Naive thymus-derived CD4-positive, alpha-beta T cell (primary cell): ENCODE measurements at regions not wholly inside any gene's neighbourhood (a gene's known extent, or its start where the extent isn't known, plus 50 kb on each side); places are given as distances from the start of the nearest gene placed in this dataset.

Experiments
- ATAC-seq: fragments of 150-1000 bp; cut with Tn5 transposase; 2 replicates; pipeline ENCODE4 v1.10.0; 2021; ENCODE audit warnings: mild to moderate bottlenecking, moderate library complexity
- CTCF ChIA-PET: fragments of 350-600 bp; sonication (Branson Sonifier 250); formaldehyde crosslinking; loops from one replicate; lab custom pipeline; 2021; ENCODE audit warnings: antibody characterized with exemption; lab: Charles Lee
- POLR2A ChIA-PET: fragments of 350-600 bp; sonication (Branson Sonifier 250); formaldehyde crosslinking; loops from one replicate; lab custom pipeline; 2021; ENCODE audit warnings: antibody characterized with exemption, inconsistent platforms; lab: Charles Lee
- DNase-seq, 9 donors: peaks; one replicate each; pipeline versions ENCODE4 v3.0.0 to v3.0.0-alpha.2; 2020 to 2022; ENCODE audit warnings: mixed read lengths in 1 of 9
- H3K27ac ChIP-seq: one replicate; pipeline ENCODE4 v1.7.0; 2013; ENCODE audit warnings: mild to moderate bottlenecking, low read depth, low read length, moderate library complexity
- H3K27me3 ChIP-seq, 2 donors: one replicate each; pipeline ENCODE4 v1.7.0; 2013; ENCODE audit warnings: low read length in 2 of 2, mild to moderate bottlenecking in 2 of 2, moderate library complexity in 2 of 2; ENCODE audit not compliant: control insufficient read depth in 2 of 2, insufficient read depth in 2 of 2
- H3K36me3 ChIP-seq, 3 experiments: 1 replicate in 2 of 3; 2 replicates in 1 of 3; pipeline ENCODE4 v1.7.0; 2013; ENCODE audit warnings: low read length in 3 of 3, mild to moderate bottlenecking in 3 of 3, moderate library complexity in 1 of 3; ENCODE audit not compliant: insufficient read depth in 3 of 3, control insufficient read depth in 2 of 3
- H3K4me1 ChIP-seq, 2 donors: one replicate each; pipeline ENCODE4 v1.7.0; 2013; ENCODE audit warnings: low read length in 2 of 2, mild to moderate bottlenecking in 2 of 2, moderate library complexity in 1 of 2; ENCODE audit not compliant: control insufficient read depth in 2 of 2, insufficient read depth in 2 of 2
- H3K4me3 ChIP-seq: 2 replicates; pipeline ENCODE4 v1.7.0; 2013; ENCODE audit warnings: mild to moderate bottlenecking, low read length
- H3K9me3 ChIP-seq, 3 experiments: 1 replicate in 2 of 3; 2 replicates in 1 of 3; pipeline ENCODE4 v1.7.0; 2013; ENCODE audit warnings: low read length in 3 of 3; ENCODE audit not compliant: control insufficient read depth in 2 of 3
- H3K27ac Mint-ChIP-seq, 9 donors: one replicate each; pipeline ENCODE4 v1.8.0; 2020 to 2022; ENCODE audit warnings: mixed read lengths in 9 of 9, mild to moderate bottlenecking in 8 of 9, moderate library complexity in 5 of 9, inconsistent platforms in 2 of 9
- H3K27me3 Mint-ChIP-seq, 5 donors: one replicate each; pipeline ENCODE4 v1.8.0; 2021 to 2022; ENCODE audit warnings: mixed read lengths in 5 of 5, mild to moderate bottlenecking in 1 of 5
- H3K36me3 Mint-ChIP-seq, 5 donors: one replicate each; pipeline ENCODE4 v1.8.0; 2020 to 2022; ENCODE audit warnings: mixed read lengths in 5 of 5, mild to moderate bottlenecking in 3 of 5, inconsistent platforms in 1 of 5
- H3K4me1 Mint-ChIP-seq, 7 donors: one replicate each; pipeline ENCODE4 v1.8.0; 2020 to 2022; ENCODE audit warnings: mixed read lengths in 7 of 7, mild to moderate bottlenecking in 3 of 7, inconsistent platforms in 1 of 7
- H3K4me3 Mint-ChIP-seq, 10 donors: one replicate each; pipeline ENCODE4 v1.8.0; 2020 to 2022; ENCODE audit warnings: mild to moderate bottlenecking in 10 of 10, mixed read lengths in 10 of 10, moderate library complexity in 6 of 10, inconsistent platforms in 2 of 10
- H3K9me3 Mint-ChIP-seq, 11 donors: one replicate each; pipeline ENCODE4 v1.8.0; 2020 to 2022; ENCODE audit warnings: mixed read lengths in 11 of 11, mild to moderate bottlenecking in 4 of 11, inconsistent platforms in 1 of 11, moderate library complexity in 1 of 11
- intact Hi-C, 2 donors: fragments of 100-400 bp; cut with micrococcal nuclease; formaldehyde crosslinking; loops; one replicate each; pipeline ENCODE4 v1.15.1; 2023

DNA sequence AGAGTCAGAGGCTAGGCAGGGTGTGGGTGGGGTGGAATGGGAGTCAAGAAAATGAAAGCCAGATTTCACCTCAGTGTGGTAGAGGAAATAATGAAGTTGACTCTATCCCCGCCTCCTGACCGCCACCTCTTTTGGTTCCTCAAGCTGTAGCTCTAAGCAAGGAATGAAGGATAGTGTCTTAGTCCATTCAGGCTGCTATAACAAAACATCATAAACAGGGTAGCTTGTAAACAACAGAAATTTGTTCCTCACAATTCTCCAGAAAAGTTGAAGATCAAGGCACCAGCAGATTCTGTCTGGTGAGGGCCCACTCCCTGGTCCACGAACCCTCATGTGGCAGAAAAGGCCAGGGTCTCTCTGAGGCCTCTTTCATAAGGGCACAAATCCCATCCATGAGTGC lies 109.1 kb upstream of the AMN1 start:
- H3K9me3 Mint-ChIP-seq: peaks cover 0 to 45% (median 18%) of the 10 kb centered on the region in 11 donors
- Histone ChIP-seq H3K36me3 (no peaks in the 10 kb centered on the region), H3K27ac (no peak overlapping the region), H3K4me3 (no peak overlapping the region), H3K9me3 (no peaks in the 10 kb centered on the region), H3K4me1 (peaks cover 5 to 6% of the 10 kb centered on the region in 2 donors), H3K27me3 (no peaks in the 10 kb centered on the region)
- intact Hi-C loops: no loop called here
- H3K4me1 Mint-ChIP-seq: peaks cover 6 to 35% (median 21%) of the 10 kb centered on the region in 7 donors
- H3K27me3 Mint-ChIP-seq: no peaks in the 10 kb centered on the region
- H3K27ac Mint-ChIP-seq: peak overlapping the region in 1 of 9 donors; percentile 25
- H3K36me3 Mint-ChIP-seq: peaks cover 0 to 30% (median 3%) of the 10 kb centered on the region in 5 donors
- ChIA-PET POLR2A (no interaction called here), CTCF (interaction anchor here (0.8 to 1.0 kb wide), 2 partner anchors 17 to 475 kb away, joined by 3 read pairs; no protein-coding TSS in a partner anchor)
- H3K4me3 Mint-ChIP-seq: peak overlapping the region in 1 of 10 donors; percentile 12
- no peak for DNase-seq
- no peak for ATAC-seq

DNA sequence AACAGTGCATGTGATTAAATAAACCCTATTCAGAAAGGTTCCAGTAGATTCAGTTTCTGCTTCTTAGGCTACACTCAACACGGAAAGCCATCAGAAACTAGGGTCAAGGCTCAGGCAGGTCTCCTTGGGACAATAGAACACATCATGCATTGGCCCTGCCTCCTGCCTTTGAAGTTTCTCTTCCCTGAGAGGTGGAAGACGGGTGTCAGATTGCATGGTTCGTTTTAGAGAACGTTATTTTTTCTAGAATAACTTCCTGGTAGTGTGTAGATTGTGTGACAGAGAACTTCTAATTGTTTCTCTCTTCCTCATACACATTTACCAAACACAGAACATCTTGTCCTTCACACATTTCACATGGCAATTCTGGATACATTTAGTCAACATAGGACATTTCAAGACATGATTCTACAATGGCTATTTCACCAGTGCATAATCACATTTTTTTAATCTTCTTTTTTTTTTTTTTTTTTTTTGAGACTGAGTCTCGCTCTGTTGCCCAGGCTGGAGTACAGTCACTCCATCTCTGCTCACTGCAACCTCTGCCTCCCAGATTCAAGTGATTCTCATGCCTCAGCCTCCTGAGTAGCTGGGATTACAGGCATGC lies 106.6 kb upstream of the AMN1 start:
- Histone ChIP-seq H3K36me3 (no peaks in the 10 kb centered on the region), H3K27ac (no peak overlapping the region), H3K27me3 (no peaks in the 10 kb centered on the region), H3K4me3 (no peak overlapping the region), H3K9me3 (peaks cover 0 to 7% (median 0%) of the 10 kb centered on the region in 3 experiments), H3K4me1 (peaks cover 23% of the 10 kb centered on the region in 2 donors)
- Mint-ChIP-seq H3K4me1 (peaks cover 19 to 46% (median 42%) of the 10 kb centered on the region in 7 donors), H3K27ac (peak overlapping the region in 1 of 9 donors; percentile 55), H3K27me3 (no peaks in the 10 kb centered on the region), H3K4me3 (no peak overlapping the region), H3K36me3 (peaks cover 3 to 47% (median 7%) of the 10 kb centered on the region in 5 donors), H3K9me3 (peaks cover 7 to 64% (median 26%) of the 10 kb centered on the region in 11 donors)
- intact Hi-C loops: no loop called here
- ATAC-seq (no peak), DNase-seq (no peak)
- CTCF ChIA-PET: no interaction called here
- POLR2A ChIA-PET: interaction anchor here (1.5 kb wide), 1 partner anchor 38 kb away, joined by 3 read pairs; no protein-coding TSS in a partner anchor

DNA sequence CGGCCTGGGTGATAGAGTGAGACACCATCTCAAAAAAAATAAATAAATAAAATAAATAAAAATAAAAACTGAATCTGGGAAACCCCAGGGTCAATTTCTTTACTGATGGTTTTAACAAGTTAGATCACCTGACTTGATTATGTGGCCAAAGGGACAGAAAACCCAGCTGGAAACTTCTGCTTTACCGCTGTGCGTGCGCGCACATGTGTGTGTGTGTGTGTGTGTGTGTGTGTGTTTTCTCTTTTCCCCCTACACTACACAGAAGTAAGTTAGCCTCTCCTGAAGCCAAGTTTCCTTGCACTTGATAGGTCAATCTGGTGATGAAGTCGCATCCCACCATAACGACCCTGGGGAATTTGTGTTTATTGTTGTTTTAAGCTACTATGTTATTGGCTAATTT lies 105.3 kb upstream of the AMN1 start:
- ATAC-seq: no peak
- Histone ChIP-seq H3K36me3 (no peaks in the 10 kb centered on the region), H3K4me1 (peaks cover 23% of the 10 kb centered on the region in 2 donors), H3K27ac (no peak overlapping the region), H3K27me3 (no peaks in the 10 kb centered on the region), H3K9me3 (peaks cover 0 to 7% (median 0%) of the 10 kb centered on the region in 3 experiments), H3K4me3 (no peak overlapping the region)
- Mint-ChIP-seq H3K27me3 (no peaks in the 10 kb centered on the region), H3K4me3 (no peak overlapping the region), H3K36me3 (peaks cover 3 to 53% (median 7%) of the 10 kb centered on the region in 5 donors), H3K27ac (no peak overlapping the region), H3K4me1 (peaks cover 20 to 55% (median 49%) of the 10 kb centered on the region in 7 donors), H3K9me3 (peaks cover 7 to 76% (median 31%) of the 10 kb centered on the region in 11 donors)
- intact Hi-C loops: loop anchor here in 1 of 2 donors (5.0 kb wide), 1 partner anchor 37 kb away; no protein-coding TSS in a partner anchor
- ChIA-PET CTCF (no interaction called here), POLR2A (interaction anchor here (0.7 kb wide), 2 partner anchors 9 to 131 kb away, joined by 3 read pairs; no protein-coding TSS in a partner anchor)
- no peak for DNase-seq

DNA sequence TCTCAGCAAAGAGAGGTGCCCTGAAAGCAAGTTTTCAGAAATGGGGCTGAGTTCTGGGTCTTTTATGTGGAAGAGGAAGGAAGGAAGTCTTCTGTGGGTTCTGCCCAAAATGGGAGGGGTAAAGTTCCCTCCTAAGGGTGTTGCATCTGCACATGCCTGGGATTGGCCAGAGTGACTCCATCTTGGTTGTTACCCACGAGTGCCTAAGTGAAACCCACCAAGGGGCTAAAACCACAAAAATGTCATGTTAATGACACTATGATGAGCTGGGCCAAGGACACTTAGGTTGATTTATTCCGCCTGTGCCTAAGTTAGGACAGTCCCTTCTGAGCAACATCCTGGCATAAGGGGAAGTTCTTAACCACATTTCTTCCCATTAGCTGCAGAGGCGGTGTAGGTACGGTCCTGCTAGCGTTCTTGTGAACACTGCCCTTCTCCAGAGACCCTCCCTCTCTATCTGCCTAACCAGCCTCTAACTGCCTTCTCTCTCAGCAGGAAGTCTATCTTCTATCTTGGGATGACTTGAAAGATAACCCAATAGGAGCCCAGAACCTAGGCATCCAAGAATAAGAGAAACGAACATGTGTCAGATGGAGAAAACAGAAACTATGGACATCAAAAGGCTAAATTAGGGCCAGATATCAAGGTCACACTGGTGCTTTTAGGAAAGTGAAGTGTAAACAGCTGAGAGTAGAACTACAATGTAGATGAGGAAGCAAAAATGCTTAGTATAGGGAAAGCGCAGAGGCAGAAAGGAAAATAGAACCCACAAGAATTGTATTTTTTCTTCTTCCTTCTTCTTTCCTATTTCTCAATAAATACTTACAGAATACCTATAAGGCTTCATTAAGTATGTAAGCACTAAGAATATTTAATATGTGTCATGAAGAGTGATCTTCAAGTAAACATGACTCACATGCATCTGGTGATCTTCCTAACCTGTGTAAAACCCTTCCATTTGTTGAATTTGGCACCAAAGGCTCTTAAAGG lies 104.2 kb upstream of the AMN1 start:
- H3K4me3 Mint-ChIP-seq: peak overlapping the region; percentile 51 to 87 (median 68)
- H3K27me3 Mint-ChIP-seq: no peaks in the 10 kb centered on the region
- Histone ChIP-seq H3K27me3 (no peaks in the 10 kb centered on the region), H3K4me1 (peaks cover 27 to 29% of the 10 kb centered on the region in 2 donors), H3K4me3 (peak overlapping the region; percentile 25), H3K36me3 (no peaks in the 10 kb centered on the region), H3K27ac (peak overlapping the region; percentile 37), H3K9me3 (peaks cover 0 to 7% (median 0%) of the 10 kb centered on the region in 3 experiments)
- intact Hi-C loops: loop anchor here (2.0 to 5.0 kb wide), 2 partner anchors 36 to 64 kb away; no protein-coding TSS in a partner anchor
- ChIA-PET CTCF (interaction anchor here (0.6 kb wide), 1 partner anchor 144 kb away, joined by 4 read pairs; no protein-coding TSS in a partner anchor), POLR2A (interaction anchor here (0.6 to 1.7 kb wide), 11 partner anchors 9 to 131 kb away, joined by 3 to 6 read pairs (median 4); no protein-coding TSS in a partner anchor)
- peaks cover 3 to 49% (median 8%) of the 10 kb centered on the region in 5 donors for H3K36me3 Mint-ChIP-seq
- peaks cover 7 to 77% (median 28%) of the 10 kb centered on the region in 11 donors for H3K9me3 Mint-ChIP-seq
- peak overlapping the region; percentile 14 to 88 (median 73) for H3K27ac Mint-ChIP-seq
- ATAC-seq: peak; percentile 86
- peaks cover 23 to 65% (median 56%) of the 10 kb centered on the region in 7 donors for H3K4me1 Mint-ChIP-seq
- peak in 8 of 9 donors; percentile 8 to 73 (median 60) for DNase-seq

DNA sequence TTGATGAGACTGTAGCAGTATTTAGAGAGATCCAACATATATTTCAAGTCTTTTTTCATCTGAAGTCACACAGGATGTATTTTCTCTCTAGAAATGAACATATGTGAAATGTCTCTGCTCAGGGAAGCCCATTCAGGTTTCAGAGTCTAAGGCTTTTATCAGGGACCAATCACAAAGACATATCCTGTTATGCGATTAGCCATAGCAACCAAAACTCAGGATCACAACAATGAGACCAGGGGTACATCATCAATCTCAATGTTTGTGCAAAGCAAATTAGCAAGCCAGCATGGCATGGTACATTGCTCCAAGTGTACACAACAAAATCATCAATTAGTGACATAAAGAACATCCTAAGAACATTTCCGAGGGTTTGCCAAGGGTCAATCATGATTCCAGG lies 99.2 kb upstream of the AMN1 start:
- peaks cover 10 to 59% (median 17%) of the 10 kb centered on the region in 5 donors for H3K36me3 Mint-ChIP-seq
- no peaks in the 10 kb centered on the region for H3K27me3 Mint-ChIP-seq
- ChIA-PET POLR2A (no interaction called here), CTCF (no interaction called here)
- H3K36me3 ChIP-seq: no peaks in the 10 kb centered on the region
- no peaks in the 10 kb centered on the region for H3K27me3 ChIP-seq
- peak overlapping the region in 7 of 9 donors; percentile 20 to 86 (median 73) for H3K27ac Mint-ChIP-seq
- H3K9me3 Mint-ChIP-seq: peaks cover 12 to 71% (median 38%) of the 10 kb centered on the region in 11 donors
- H3K4me3 Mint-ChIP-seq: peak overlapping the region in 6 of 10 donors; percentile 30 to 64 (median 49)
- intact Hi-C loops: no loop called here
- H3K4me3 ChIP-seq: no peak overlapping the region
- H3K4me1 Mint-ChIP-seq: peaks cover 20 to 71% (median 53%) of the 10 kb centered on the region in 7 donors
- no peak overlapping the region for H3K27ac ChIP-seq
- DNase-seq (peak in 5 of 9 donors; percentile 9 to 51 (median 25)), ATAC-seq (peak; percentile 52)
- peaks cover 30 to 31% of the 10 kb centered on the region in 2 donors for H3K4me1 ChIP-seq
- H3K9me3 ChIP-seq: peaks cover 0 to 10% (median 0%) of the 10 kb centered on the region in 3 experiments

DNA sequence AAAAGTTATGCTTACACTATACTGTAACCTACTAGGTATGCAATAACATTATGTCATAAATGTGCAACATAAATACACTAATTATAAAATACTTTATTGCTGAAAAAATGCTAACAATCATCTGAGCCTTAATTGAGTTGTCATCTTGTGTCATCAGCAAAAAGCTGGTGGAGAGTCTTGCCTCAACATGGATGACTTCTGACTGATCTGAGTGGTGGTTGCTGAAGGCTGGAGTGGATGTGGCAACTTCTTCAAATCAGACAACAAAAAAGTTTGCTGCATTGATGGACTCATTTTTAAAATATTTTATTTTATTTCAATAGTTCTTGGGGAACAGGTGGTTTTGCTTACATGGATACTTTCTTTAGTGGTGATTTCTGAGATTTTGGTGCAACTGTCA lies 93.9 kb upstream of the AMN1 start:
- ATAC-seq (no peak), DNase-seq (no peak)
- intact Hi-C loops: no loop called here
- ChIA-PET POLR2A (interaction anchor here (1.0 kb wide), 1 partner anchor 139 kb away, joined by 3 read pairs; no protein-coding TSS in a partner anchor), CTCF (no interaction called here)
- H3K27ac ChIP-seq: no peak overlapping the region
- Mint-ChIP-seq H3K4me3 (no peak overlapping the region), H3K36me3 (peaks cover 6 to 25% (median 10%) of the 10 kb centered on the region in 5 donors), H3K9me3 (peaks cover 5 to 27% (median 12%) of the 10 kb centered on the region in 11 donors), H3K27ac (no peak overlapping the region), H3K4me1 (peaks cover 2 to 49% (median 32%) of the 10 kb centered on the region in 7 donors), H3K27me3 (no peaks in the 10 kb centered on the region)
- H3K4me3 ChIP-seq: no peak overlapping the region
- H3K9me3 ChIP-seq: peaks cover 0 to 4% (median 0%) of the 10 kb centered on the region in 3 experiments
- no peaks in the 10 kb centered on the region for H3K36me3 ChIP-seq
- H3K4me1 ChIP-seq: peaks cover 2 to 5% of the 10 kb centered on the region in 2 donors
- no peaks in the 10 kb centered on the region for H3K27me3 ChIP-seq
